OCI-LY3 (cell line): ENCODE measurements at regions not wholly inside any gene's neighbourhood (a gene's known extent, or its start where the extent isn't known, plus 50 kb on each side); places are given as distances from the start of the nearest gene placed in this dataset.
A peak's percentile ranks its signal among the peaks of the same experiment; 100 is the strongest.

Source experiments
- H2AFZ ChIP-seq: fragments of 200-600, 300-600 bp; shearing (Covaris generic); 2 replicates; pipeline ENCODE4 v1.6.0; 2014; ENCODE audit warnings: antibody characterized with exemption, low read depth, low read length
- H3K27ac ChIP-seq: fragments of 200-600, 300-600 bp; sonication (generic); 2 replicates; pipeline ENCODE4 v1.5.1; 2014; ENCODE audit warnings: mild to moderate bottlenecking, low read length, moderate library complexity, mixed read lengths
- H3K27me3 ChIP-seq: fragments of 200-600, 300-600 bp; sonication (generic); 2 replicates; pipeline ENCODE4 v1.6.1; 2014; ENCODE audit warnings: low read depth, low read length, mixed read lengths
- H3K36me3 ChIP-seq: fragments of 200-600, 300-600 bp; sonication (generic); replicated peaks from 2 replicates; pipeline ENCODE3; 2014; ENCODE audit warnings: low read depth, low read length, mixed read lengths
- H3K4me1 ChIP-seq: fragments of 300-600, 200-600 bp; sonication (generic); 2 replicates; pipeline ENCODE4 v1.6.1; 2014; ENCODE audit warnings: low read length, mixed read lengths
- H3K4me2 ChIP-seq: fragments of 200-600, 300-600 bp; sonication (generic); 2 replicates; pipeline ENCODE4 v1.6.1; 2014; ENCODE audit warnings: low read length, mixed read lengths
- H3K4me3 ChIP-seq: fragments of 300-600, 200-600 bp; sonication (generic); 2 replicates; pipeline ENCODE4 v1.5.1; 2014; ENCODE audit warnings: antibody characterized with exemption, mild to moderate bottlenecking, low read length, moderate library complexity
- H3K79me2 ChIP-seq: fragments of 300-600, 200-600 bp; shearing (Covaris generic); 2 replicates; pipeline ENCODE4 v1.6.1; 2014; ENCODE audit warnings: mild to moderate bottlenecking, low read length, mixed read lengths
- H3K9ac ChIP-seq: fragments of 300-600, 200-600 bp; shearing (Covaris generic); 2 replicates; pipeline ENCODE4 v1.6.0; 2014; ENCODE audit warnings: mild to moderate bottlenecking, low read length, moderate library complexity
- H3K9me3 ChIP-seq: fragments of 200-600, 300-600 bp; shearing (Covaris generic); 2 replicates; pipeline ENCODE4 v1.6.1; 2014; ENCODE audit warnings: low read length, mixed read lengths; ENCODE audit not compliant: insufficient read depth
- H4K20me1 ChIP-seq: fragments of 200-600, 300-600 bp; sonication (generic); 2 replicates; pipeline ENCODE4 v1.6.1; 2016; ENCODE audit warnings: low read length, mixed read lengths; ENCODE audit not compliant: insufficient read depth
- EZH2phosphoT487 ChIP-seq: fragments of 200-600 bp; shearing (Covaris generic); IDR thresholded peaks from 2 replicates; pipeline ENCODE4 v1.6.1; 2018; ENCODE audit warnings: antibody characterized with exemption, mixed run types, low read depth
- TF ChIP-seq, protein P1 (sequence below): fragments of 200-600, 300-600 bp; sonication (generic); IDR thresholded peaks from 2 replicates; pipeline ENCODE4 v1.5.1; 2014; ENCODE audit warnings: antibody characterized with exemption, low read length, low read depth

DNA sequence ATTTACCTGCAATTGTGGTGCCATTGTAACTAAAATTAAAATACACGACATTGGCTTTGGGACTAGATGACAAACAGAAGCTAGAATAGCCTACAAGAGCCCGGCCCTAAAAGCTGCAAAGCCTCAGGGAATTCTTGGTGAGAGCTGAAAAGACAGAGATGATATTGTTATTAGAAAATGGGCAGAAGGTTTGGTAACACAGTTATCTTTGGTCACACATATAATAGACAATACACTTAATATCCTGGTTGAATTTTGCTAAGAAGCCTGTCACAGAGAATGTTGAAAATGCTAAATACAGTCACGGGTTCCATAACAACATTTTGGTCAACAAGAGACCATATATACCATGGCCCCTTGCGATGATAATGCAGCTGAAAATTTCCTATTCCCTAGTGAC, 157.3 kb upstream of the CDH19 start:
- H4K20me1 ChIP-seq = no peaks in the 10 kb centered on the region
- no peak overlapping the region for H3K27ac ChIP-seq
- H3K36me3 ChIP-seq = no peaks in the 10 kb centered on the region
- no peak overlapping the region for H3K4me3 ChIP-seq
- H3K79me2 ChIP-seq = no peaks in the 10 kb centered on the region
- no peaks in the 10 kb centered on the region for H3K27me3 ChIP-seq
- H3K4me1 ChIP-seq = no peaks in the 10 kb centered on the region
- no peak for TF ChIP-seq EZH2phosphoT487
- TF ChIP-seq, protein P1, sequence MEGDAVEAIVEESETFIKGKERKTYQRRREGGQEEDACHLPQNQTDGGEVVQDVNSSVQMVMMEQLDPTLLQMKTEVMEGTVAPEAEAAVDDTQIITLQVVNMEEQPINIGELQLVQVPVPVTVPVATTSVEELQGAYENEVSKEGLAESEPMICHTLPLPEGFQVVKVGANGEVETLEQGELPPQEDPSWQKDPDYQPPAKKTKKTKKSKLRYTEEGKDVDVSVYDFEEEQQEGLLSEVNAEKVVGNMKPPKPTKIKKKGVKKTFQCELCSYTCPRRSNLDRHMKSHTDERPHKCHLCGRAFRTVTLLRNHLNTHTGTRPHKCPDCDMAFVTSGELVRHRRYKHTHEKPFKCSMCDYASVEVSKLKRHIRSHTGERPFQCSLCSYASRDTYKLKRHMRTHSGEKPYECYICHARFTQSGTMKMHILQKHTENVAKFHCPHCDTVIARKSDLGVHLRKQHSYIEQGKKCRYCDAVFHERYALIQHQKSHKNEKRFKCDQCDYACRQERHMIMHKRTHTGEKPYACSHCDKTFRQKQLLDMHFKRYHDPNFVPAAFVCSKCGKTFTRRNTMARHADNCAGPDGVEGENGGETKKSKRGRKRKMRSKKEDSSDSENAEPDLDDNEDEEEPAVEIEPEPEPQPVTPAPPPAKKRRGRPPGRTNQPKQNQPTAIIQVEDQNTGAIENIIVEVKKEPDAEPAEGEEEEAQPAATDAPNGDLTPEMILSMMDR = no peak
- no peaks in the 10 kb centered on the region for H3K9me3 ChIP-seq
- no peak overlapping the region for H3K4me2 ChIP-seq
- H2AFZ ChIP-seq = 0 out of 2 replicates have a peak overlapping the region, but pooled peaks have one; percentile 13
- no peak overlapping the region for H3K9ac ChIP-seq

DNA sequence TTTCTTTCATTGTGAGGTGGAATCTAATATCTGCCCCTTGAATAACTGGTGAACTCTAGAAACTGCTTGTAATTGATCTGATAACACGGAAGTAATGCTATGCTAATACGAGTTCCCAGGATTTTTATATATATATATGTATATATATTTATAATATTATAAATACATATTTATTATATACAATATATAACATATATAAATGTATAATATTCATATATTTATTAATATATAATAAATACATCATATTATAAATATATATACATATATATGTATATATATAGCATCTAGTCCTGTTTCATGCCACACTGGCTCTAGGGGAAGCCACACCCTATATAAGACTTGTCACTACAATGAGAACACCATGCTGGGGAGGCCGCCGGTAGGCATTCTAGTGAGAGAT, 156.7 kb upstream of the CDH19 start:
- Histone ChIP-seq H3K4me1 (no peaks in the 10 kb centered on the region), H4K20me1 (no peaks in the 10 kb centered on the region)

DNA sequence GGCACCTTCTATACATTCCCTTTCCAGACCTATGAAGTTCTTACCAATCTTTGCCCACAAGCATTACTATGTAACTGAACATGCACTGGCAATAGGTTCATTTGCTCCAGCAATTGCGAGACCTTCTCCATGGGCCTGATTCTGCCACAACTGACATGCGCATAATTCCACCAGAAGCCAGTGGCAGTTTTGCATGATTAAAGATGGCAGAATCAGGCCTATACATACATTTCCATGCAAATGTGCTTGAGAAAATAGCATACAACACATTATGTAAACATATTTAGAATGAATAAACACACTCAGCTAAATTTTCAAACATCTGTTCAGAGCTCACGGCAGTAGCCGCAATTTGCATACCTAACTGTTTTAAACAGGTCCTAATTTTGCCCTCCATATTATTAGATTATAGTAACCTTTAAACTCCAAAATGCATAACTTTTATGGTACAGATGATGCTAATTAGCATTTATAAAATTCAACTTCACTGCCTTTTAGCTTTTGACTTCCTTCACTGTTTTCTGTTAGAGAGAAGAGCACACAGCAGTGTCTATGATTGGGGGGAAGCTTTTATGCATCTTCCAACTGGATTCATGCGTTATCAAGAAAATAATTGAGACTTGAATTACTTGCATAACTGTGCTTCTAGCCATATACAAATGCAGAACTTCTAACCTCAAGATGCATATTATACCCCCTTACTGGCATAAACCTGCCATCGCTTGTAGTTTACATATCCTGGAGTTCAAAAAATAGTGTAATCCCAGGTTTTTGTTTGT, 155.3 kb upstream of the CDH19 start:
- no peaks in the 10 kb centered on the region for H3K79me2 ChIP-seq
- no peaks in the 10 kb centered on the region for H3K9me3 ChIP-seq
- no peaks in the 10 kb centered on the region for H3K4me1 ChIP-seq
- H4K20me1 ChIP-seq = no peaks in the 10 kb centered on the region
- TF ChIP-seq, protein P1 = no peak
- no peak overlapping the region for H2AFZ ChIP-seq
- no peaks in the 10 kb centered on the region for H3K36me3 ChIP-seq
- H3K4me2 ChIP-seq = no peak overlapping the region
- H3K27me3 ChIP-seq = no peaks in the 10 kb centered on the region
- no peak overlapping the region for H3K9ac ChIP-seq
- H3K4me3 ChIP-seq = no peak overlapping the region
- no peak overlapping the region for H3K27ac ChIP-seq

More for the DNA sequence above, 156.7 kb upstream of the CDH19 start:
- no peak overlapping the region for H3K9ac ChIP-seq
- no peaks in the 10 kb centered on the region for H3K27me3 ChIP-seq
- H3K27ac ChIP-seq = no peak overlapping the region
- no peak overlapping the region for H2AFZ ChIP-seq
- no peak for TF ChIP-seq EZH2phosphoT487
- TF ChIP-seq, protein P1 = no peak
- no peak overlapping the region for H3K4me2 ChIP-seq
- no peaks in the 10 kb centered on the region for H3K79me2 ChIP-seq
- no peaks in the 10 kb centered on the region for H3K9me3 ChIP-seq
- H3K36me3 ChIP-seq = no peaks in the 10 kb centered on the region
- no peak overlapping the region for H3K4me3 ChIP-seq

DNA sequence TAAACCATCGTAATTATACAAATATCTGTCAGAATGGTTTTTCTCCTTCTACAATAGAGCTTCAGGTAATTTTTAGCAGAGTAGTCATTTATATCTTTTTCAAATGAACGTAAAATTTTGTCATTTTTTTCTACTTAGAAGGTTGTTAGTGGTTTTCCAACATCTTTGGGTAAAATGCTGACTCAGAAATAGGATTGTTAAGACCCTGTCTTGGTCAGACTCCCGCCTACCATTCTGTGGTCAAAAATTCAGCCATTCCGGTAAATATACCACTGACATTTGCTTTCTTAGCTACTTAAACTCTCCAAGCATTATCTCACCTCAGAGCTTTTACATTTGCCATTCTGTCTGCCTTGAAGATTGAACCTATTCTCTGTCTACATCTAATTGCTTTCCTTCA, 154.1 kb upstream of the CDH19 start:
- H3K27me3 ChIP-seq = no peaks in the 10 kb centered on the region
- no peaks in the 10 kb centered on the region for H3K4me1 ChIP-seq
- H2AFZ ChIP-seq = peak overlapping the region; percentile 39; the same call in 1 of the 2 replicates
- no peak overlapping the region for H3K9ac ChIP-seq
- no peaks in the 10 kb centered on the region for H3K79me2 ChIP-seq
- H3K36me3 ChIP-seq = no peaks in the 10 kb centered on the region
- H4K20me1 ChIP-seq = no peaks in the 10 kb centered on the region
- H3K9me3 ChIP-seq = no peaks in the 10 kb centered on the region
- no peak overlapping the region for H3K4me2 ChIP-seq
- TF ChIP-seq, protein P1 = no peak
- no peak for TF ChIP-seq EZH2phosphoT487
- H3K27ac ChIP-seq = no peak overlapping the region
- H3K4me3 ChIP-seq = no peak overlapping the region
